C4-2B (cell line): ENCODE measurements at regions not wholly inside any gene's neighbourhood (a gene's known extent, or its start where the extent isn't known, plus 50 kb on each side); places are given as distances from the start of the nearest gene placed in this dataset.

Experiments used
- CTCF ChIP-seq: fragments of 450-650 bp; conservative IDR thresholded peaks from 2 replicates; pipeline ENCODE4 v1.5.1; 2017; ENCODE audit warnings: mild to moderate bottlenecking
- ZFX ChIP-seq: fragments of 450-650 bp; IDR thresholded peaks from 2 replicates; pipeline ENCODE4 v1.6.1; 2017

DNA sequence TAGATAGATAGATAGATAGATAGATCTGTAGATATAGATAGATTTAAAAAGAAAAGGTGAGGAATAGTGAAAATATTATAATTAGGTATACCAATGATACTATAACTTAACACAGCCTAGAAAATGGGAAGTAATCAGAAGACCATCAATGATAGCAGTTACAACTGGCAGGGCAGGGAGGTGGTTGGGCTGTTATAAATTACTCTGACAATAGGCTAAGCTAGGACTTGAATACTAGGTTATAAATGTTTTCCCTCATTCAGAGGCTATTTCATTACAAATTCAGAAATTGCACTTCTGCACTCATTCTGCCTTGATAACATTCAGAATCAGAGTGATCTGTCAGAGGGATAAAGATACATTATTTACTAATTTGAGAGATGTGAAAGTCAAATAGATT, 273.4 kb upstream of the PLD5 start:
- no peak for TF ChIP-seq CTCF
- TF ChIP-seq ZFX = no peak
